A673 (cell line): ENCODE measurements at regions not wholly inside any gene's neighbourhood (a gene's known extent, or its start where the extent isn't known, plus 50 kb on each side); places are given as distances from the start of the nearest gene placed in this dataset.

Source experiments
- BruUV-seq: library from RNA; stranded (reverse); fragments of 400-500 nt; replicated peaks from 2 replicates; lab custom pipeline; 2021; lab: Mats Ljungman, UMichigan
- CTCF ChIA-PET: fragments of 300-600 bp; sonication (Branson Sonifier 250); formaldehyde crosslinking; loops from one replicate; lab custom pipeline; 2022; ENCODE audit warnings: antibody characterized with exemption; lab: Charles Lee
- POLR2A ChIA-PET: fragments of 300-600 bp; sonication (Branson Sonifier 250); formaldehyde crosslinking; loops from one replicate; lab custom pipeline; 2022; ENCODE audit warnings: antibody characterized with exemption; ENCODE audit not compliant: low non-redundant PET; lab: Charles Lee
- DNase-seq: peaks from one replicate; pipeline ENCODE4 v3.0.0-alpha.2; 2015; ENCODE audit warnings: low spot score
- H3K27ac ChIP-seq: fragments of 200-600 bp; sonication (generic); 2 replicates; pipeline ENCODE4 v1.5.1; 2016; ENCODE audit warnings: mixed run types, low read depth, mild to moderate bottlenecking, mixed read lengths, antibody characterized with exemption, low read length; ENCODE audit not compliant: poor library complexity, severe bottlenecking
- H3K27me3 ChIP-seq: fragments of 200-600 bp; sonication (generic); replicated peaks from 2 replicates; pipeline ENCODE4 v1.6.1; 2017; ENCODE audit warnings: mixed run types, low read depth, mild to moderate bottlenecking, mixed read lengths, antibody characterized with exemption, low read length; ENCODE audit not compliant: insufficient read depth, poor library complexity
- H3K36me3 ChIP-seq: fragments of 200-600 bp; sonication (generic); 2 replicates; pipeline ENCODE4 v1.6.1; 2016; ENCODE audit warnings: mixed run types, mild to moderate bottlenecking, mixed read lengths, antibody characterized with exemption, low read length; ENCODE audit not compliant: insufficient read depth, poor library complexity, severe bottlenecking
- H3K4me1 ChIP-seq: fragments of 200-600 bp; sonication (generic); 2 replicates; pipeline ENCODE4 v1.6.1; 2017; ENCODE audit warnings: mixed run types, mild to moderate bottlenecking, mixed read lengths, antibody characterized with exemption, low read length; ENCODE audit not compliant: insufficient read depth, poor library complexity, severe bottlenecking
- H3K4me3 ChIP-seq: fragments of 200-600 bp; sonication (generic); 2 replicates; pipeline ENCODE4 v1.5.1; 2016; ENCODE audit warnings: low read depth, mixed run types, mild to moderate bottlenecking, mixed read lengths, low read length; ENCODE audit not compliant: poor library complexity, severe bottlenecking
- H3K9me3 ChIP-seq: fragments of 200-600 bp; sonication (generic); 2 replicates; pipeline ENCODE4 v1.6.1; 2016; ENCODE audit warnings: mixed run types, low read depth, mild to moderate bottlenecking, mixed read lengths, antibody characterized with exemption, low read length; ENCODE audit not compliant: poor library complexity, severe bottlenecking
- CTCF ChIP-seq: fragments of 300-800, 200-600 bp; sonication (generic); conservative IDR thresholded peaks from 2 replicates; pipeline ENCODE4 v1.5.1; 2017; ENCODE audit warnings: low read depth, mild to moderate bottlenecking, antibody characterized with exemption, low read length, moderate library complexity, mixed read lengths
- EZH2 ChIP-seq: fragments of 200-600 bp; sonication (generic); IDR thresholded peaks from 2 replicates; pipeline ENCODE4 v1.6.1; 2017; ENCODE audit warnings: borderline replicate concordance, low read depth, mild to moderate bottlenecking, mixed read lengths, antibody characterized with exemption, low read length; ENCODE audit not compliant: poor library complexity, severe bottlenecking
- intact Hi-C: fragments of 100-400 bp; cut with micrococcal nuclease; formaldehyde crosslinking; loops from one replicate; pipeline ENCODE4 v1.10.0; 2022; ENCODE audit not compliant: unreplicated experiment

GRCh38 chr20:39878320-39878719 lies 810.7 kb downstream of the MAFB start:
- DNase-seq = no peak
- no peak overlapping the region for H3K27ac ChIP-seq
- no TSS peak for BruUV-seq
- POLR2A ChIA-PET = no interaction called here
- CTCF ChIA-PET = no interaction called here
- no peaks in the 10 kb centered on the region for H3K4me1 ChIP-seq
- no peak overlapping the region for H3K4me3 ChIP-seq
- TF ChIP-seq EZH2 (no peak), CTCF (no peak)
- no peaks in the 10 kb centered on the region for H3K36me3 ChIP-seq
- intact Hi-C loops = no loop called here
- H3K9me3 ChIP-seq = no peaks in the 10 kb centered on the region
- no peaks in the 10 kb centered on the region for H3K27me3 ChIP-seq

DNA sequence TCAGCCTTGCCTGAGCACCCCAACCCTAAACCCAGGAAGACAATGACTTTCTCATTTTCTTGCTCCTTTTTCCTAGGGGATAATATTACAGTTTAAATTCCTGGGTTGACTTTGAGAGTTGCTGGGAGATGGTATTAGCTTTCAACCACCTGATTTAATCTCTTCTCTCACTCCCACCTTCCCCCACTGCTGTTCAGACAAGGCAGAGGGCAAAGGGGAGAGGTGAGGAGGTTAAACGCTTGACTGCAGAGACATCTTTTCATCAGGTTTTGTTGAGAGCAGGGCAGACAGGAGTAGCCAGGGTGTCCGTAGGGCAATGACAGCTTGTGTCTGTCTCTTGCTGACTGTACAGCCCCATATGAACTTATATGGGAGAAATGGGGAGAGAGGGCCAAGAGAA lies 811.2 kb downstream of the MAFB start:
- Histone ChIP-seq H3K4me1 (no peaks in the 10 kb centered on the region), H3K36me3 (no peaks in the 10 kb centered on the region), H3K9me3 (no peaks in the 10 kb centered on the region), H3K4me3 (no peak overlapping the region), H3K27me3 (no peaks in the 10 kb centered on the region), H3K27ac (no peak overlapping the region)
- intact Hi-C loops = no loop called here
- no peak for DNase-seq
- POLR2A ChIA-PET = no interaction called here
- CTCF ChIA-PET = no interaction called here
- no TSS peak for BruUV-seq
- TF ChIP-seq CTCF = no peak
- no peak for TF ChIP-seq EZH2

DNA sequence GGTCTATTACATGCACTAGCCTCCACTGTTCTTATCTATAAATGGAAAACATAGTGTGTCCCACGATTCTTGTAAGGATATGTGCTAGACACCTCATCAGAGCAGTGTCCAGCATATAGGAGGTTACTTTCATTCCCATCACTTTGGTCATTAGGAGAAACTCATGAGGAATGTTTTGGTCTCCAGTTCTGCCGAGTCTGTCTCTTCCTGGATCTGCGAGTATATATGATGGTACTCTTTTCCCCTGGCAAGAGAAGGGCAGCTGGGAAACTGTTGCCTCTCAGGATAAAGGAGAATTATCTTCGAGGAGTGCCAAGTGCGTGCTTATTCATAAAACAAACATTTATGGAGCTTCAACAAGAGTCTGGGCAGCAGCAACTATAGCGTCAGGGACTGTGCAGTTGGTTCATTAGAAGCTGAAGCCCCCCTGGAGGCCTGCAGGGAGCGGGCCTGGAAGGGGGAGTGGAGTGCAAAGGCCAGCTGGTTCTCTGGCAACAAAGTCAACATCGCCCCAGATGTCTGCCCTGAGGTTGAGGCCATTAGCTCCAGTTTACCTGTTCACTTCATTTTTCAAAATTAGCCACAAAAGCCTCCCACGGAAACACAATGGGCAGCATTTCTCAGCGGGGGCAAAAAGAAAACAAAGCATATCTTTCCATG lies 811.9 kb downstream of the MAFB start:
- TF ChIP-seq EZH2 = no peak
- no peak for TF ChIP-seq CTCF
- no peak overlapping the region for H3K27ac ChIP-seq
- no peaks in the 10 kb centered on the region for H3K9me3 ChIP-seq
- H3K27me3 ChIP-seq = no peaks in the 10 kb centered on the region
- POLR2A ChIA-PET = no interaction called here
- no peak for DNase-seq
- CTCF ChIA-PET = no interaction called here
- no TSS peak for BruUV-seq
- intact Hi-C loops = no loop called here
- H3K36me3 ChIP-seq = no peaks in the 10 kb centered on the region
- no peaks in the 10 kb centered on the region for H3K4me1 ChIP-seq
- no peak overlapping the region for H3K4me3 ChIP-seq
